ENCODE measurements at regions not wholly inside any gene's neighbourhood (a gene's known extent, or its start where the extent isn't known, plus 50 kb on each side); places are given as distances from the start of the nearest gene placed in this dataset.
A peak's percentile ranks its signal among the peaks of the same experiment; 100 is the strongest.

DNA sequence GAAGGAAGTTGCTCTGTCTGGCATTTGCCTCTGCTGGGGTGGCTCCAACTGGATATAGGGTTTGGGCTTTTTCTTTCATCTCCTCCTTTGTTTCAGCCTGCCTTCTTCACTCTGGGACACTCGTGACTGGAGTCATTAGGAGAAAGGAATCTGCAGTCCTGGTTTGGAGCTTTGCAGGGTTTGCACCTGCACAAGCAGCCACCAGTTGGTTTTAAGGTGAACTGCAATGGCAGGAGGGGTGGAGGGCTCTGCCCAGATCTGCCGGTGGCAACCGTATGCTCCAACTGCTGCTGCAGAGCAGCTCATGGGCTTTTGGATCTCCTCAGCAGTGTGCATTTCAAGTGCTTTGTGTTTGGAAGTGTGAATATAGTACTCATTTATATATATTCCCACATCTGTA, 131.3 kb upstream of the MGAT5 start:
- DNase-seq (ENCODE audit: low spot score): no peak

DNA sequence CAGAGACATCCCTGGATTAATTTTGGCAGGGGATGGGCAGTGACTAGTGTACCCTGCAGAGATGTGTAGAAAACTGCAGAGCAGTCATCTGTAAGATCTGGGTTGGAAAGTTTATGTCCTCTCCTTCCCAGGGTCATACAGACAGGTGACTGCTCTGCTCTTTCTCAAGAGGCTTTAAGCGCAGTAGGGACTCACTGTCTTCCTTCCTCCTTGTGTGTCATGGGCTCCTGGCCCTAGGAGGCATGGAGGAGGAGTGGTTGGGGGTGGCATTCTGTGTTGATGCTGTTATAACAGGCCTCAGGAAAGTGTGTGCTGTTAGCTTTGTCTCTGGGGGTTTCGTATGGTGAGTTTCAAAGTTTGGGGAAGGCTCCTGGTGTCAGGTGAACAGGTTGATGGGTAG, 130.5 kb upstream of the MGAT5 start:
- DNase-seq (ENCODE audit: low spot score): no peak

DNA sequence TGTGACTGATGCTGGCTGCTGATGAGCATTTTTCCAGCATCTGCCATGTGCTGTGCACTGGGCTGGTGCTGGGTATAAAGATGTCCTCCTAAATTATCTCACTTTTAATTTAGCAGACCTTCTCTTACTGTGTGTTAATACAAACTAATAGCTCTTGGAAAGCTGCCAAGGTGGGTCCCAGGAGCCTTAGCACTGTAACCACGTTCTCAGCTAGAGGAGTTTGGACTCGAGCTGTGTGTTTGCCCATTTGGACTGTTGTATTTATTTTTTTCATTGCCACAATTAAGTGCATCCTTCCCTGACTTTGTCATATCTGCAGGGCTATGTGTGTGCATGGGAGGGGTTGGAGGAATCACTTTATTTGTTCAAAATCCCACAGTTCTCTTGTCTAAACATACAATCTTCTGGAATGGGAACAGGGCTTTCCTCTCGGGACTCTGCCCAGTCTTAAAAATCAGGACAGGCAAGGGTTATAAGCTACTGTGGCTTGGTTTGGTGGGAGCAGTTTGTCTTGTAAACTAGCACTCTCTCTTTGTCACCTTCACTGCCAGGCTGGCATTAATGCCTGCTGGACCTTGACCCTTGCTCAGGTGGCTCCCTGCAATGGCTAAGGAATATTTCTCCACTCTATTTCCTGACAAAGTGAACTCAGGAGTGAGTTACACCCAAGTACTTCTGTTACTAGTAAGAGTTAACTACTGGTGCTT, 129.7 kb upstream of the MGAT5 start:
- DNase-seq (ENCODE audit: low spot score): no peak

DNA sequence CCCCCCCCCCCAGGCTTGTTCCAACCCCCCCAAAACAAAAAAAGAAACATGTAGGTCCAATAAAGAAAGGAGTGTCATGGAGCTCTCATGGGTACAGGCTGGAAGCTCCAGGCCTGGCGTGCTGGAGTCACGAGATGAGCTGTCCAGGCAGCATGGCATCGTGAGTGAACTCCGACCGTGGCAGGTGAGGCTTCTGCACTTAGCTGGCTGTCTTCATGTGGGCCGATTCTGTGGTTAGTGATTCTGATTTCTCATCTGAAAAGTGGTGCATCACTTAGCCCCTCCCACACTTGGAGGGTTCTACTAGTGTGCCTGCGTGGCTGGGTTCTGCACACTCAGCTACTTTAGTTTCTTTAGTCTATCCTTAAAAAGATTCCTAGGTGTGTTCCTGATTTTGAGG, 126.4 kb upstream of the MGAT5 start:
- DNase-seq (ENCODE audit: low spot score): no peak

DNA sequence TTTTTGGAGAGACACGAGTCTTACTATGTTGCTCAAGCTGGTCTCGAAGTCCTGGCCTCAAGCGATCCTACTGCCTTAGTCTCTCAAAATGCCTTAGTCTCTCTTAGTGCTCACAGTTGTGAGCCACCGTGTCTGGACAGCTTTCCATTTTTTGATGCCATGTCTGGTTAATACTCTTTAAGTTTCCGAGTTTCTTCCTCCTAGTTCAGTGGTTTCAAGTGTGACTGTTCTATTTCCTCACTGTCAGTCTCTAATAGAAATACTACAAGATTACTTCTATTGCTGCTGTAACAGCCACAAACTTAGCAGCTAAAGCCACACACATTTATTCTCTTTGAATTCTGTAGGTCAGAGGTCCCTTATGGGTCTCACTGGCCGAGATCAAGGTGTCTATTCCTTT, 125.1 kb upstream of the MGAT5 start:
- DNase-seq (ENCODE audit: low spot score): no peak

DNA sequence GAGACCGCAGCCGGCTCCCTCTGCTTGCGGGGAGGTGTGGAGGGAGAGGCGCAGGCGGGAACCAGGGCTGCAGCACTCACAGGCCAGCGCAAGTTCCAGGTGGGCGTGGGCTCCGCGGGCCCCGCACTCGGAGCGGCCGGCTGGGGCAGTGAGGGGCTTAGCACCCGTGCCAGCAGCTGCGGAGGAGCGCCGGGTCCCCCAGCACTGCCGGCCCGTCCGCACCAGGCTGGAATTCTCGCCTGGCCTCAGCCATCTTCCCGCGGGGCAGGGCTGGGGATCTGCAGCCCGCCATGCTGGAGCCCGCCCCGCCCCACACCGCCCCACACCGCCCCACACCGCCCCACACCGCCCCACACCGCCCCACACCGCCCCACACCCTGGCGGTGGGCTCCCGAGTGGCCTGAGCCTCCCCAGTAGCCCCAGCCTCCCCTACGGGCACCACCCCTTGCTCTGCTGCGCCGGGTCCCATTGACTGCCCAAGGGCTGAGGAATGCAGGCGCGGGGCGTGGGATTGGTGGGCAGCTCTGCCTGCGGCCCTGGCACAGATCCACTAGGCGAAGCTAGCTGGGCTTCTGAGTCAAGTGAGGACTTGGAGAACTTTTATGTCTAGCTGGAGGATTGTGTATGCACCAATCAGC, 123.9 kb upstream of the MGAT5 start:
- DNase-seq (ENCODE audit: low spot score): no peak

DNA sequence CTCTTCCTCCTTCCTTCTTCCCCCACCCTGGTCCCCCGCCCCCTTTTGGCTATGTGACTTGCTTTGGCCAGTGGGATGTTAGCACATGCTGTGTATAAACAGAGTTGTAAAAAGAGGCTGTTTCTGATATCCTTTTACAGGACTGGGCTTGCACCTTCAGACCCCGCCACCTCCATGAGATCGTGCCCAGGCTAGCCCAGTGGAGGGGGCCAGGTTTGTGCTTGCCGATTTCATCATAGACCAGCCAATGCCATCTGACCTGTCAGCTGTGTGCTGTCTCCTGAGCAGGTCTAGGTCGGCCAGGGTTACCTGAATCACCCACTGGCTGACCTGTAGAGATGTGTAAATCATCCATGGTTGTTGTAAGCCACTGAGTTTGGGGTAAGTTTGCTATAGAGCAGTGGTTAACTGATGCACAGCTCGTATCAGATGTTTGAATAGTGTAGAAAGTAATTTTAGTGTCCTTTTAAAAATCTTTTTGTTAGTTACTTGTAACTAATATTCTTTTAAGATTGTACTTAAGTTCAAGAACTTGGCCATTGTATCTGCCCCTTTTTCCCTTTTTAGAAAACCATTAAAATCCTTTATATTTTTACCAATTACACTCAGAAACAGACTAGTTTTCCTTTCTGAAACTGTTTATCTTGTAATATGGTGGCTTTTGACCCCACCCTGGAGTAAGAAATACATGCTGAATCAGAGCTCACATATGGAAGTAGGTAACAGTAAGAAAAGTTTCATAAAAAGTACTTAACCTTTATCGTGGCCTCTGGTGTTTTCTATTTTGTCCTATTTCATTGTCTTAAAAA, 122.0 kb upstream of the MGAT5 start:
- no peak for DNase-seq (ENCODE audit: low spot score)

DNA sequence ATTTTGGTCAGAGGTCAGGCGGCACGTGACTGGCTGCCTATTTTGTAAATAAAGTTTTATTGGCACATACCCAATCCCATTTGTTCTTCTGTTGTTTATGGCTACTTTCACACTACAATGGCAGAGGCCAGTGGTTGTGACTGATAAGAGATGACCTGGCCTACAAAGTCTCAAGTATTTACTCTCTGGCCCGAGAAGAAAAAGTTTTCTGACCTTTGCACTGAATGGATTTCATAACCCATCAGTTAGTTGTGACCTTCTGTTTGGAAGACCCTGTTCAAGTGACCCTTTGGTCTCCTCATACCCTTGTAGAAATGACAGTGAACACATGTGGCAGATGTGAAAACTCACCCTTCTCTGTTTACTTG, 121.4 kb upstream of the MGAT5 start:
- no peak for DNase-seq (ENCODE audit: low spot score)

DNA sequence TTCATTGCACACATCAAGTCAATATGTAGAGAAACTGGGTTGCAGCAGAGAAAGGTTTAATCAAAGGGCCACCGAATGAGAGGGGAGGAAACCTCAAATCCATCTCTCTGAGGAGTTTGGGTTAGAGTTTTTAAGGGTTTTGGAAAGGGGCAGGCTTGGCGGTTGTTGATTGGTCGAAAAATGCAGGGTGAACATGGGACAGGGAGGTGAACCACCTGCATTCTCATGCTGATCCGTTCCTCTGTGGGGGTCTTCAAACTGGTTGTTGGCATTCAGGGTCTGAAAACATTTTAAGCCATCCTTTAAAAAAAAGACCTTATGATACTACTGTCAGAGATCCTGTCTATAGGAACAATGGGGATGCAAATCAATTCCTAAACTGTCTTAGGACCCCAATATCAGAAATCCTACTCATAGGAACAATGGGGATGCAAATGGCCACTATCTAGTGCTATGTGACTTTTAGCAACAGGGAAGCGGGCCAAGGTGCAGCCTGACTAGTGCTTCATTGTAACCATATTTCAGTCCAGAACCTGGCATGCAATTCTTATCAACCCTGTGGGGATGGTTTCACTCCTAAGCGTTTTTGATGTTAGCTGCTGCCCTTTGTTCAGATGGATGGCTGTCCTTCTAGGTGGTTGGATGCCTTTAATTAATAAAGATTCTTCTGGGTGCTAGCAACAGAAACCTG, 120.1 kb upstream of the MGAT5 start:
- DNase-seq (ENCODE audit: low spot score): no peak

DNA sequence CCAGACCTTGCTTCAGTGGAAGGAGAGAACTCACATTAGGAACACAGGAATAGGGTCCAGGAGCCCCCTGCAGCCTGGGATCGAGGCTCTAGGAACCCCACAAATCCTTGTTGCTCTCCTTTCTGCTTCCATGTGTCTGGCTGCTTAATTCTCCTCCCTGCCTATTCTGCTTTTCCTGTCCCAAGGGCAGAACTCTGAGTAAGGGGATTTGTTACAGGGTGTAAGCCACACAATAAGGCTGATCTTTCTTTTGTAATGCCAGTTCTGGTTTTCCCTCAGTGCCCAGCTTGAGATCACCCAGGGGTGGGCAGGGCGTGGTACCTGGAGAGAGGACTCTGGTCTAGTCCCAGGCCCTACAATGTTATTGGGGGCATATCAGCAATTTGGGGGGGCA, 119.6 kb upstream of the MGAT5 start:
- DNase-seq (ENCODE audit: low spot score): no peak

DNA sequence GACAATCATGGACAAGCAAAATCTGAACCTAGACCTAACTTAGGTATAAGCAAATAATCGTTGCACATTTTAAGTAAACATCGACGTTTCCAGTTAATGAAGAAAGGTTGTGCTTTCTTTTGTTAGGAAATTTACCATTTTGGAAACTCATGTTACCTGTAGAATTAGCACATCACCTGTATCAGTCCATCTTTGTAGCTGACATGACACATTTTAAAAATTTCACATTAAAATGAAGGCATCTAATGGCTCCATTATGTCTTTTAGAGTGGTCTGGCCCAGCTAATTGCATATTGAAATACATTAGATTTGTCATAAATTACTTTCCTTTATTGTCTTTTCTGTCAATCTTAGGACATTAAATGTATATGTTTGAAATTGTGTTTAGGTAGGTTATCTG, 119.0 kb upstream of the MGAT5 start:
- DNase-seq (ENCODE audit: low spot score): no peak

DNA sequence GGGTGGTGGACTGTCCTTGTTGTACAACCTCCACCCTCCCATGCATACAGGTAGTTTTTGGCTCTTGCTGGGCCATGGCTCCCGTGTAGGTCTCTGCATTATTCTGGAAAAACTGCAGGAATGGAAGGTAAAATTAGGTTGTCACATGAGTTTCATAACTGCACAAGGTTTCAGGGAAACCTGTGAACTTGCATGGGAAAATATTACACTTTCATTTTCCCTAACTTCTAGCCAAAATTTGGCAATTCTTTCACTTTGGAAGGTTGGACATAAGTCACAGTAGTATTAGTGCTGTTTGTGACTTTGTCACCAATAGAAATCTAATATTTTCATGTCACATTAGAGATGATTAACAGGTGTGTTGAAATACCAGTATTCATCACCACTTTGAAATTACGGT, 118.1 kb upstream of the MGAT5 start:
- DNase-seq (ENCODE audit: low spot score): no peak

DNA sequence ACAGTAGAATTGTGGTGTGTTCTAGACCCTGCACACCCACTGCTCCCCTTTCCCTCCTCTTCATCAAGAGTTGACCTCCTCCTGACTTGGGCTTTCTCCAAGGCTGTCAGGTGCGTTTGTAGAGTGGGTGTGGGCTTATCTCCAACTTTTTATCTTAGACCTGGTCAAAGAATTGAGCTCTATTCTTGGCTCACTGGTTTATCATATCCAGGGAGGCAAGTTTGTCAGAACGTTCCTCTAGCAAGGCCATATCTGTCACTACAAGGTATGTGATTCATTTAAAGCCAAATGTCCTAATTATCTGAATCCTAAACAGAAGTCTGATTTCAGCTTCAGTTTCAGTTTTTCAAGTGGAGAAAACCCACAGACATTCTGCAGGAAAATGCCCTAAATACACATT, 117.1 kb upstream of the MGAT5 start:
- no peak for DNase-seq (ENCODE audit: low spot score)

DNA sequence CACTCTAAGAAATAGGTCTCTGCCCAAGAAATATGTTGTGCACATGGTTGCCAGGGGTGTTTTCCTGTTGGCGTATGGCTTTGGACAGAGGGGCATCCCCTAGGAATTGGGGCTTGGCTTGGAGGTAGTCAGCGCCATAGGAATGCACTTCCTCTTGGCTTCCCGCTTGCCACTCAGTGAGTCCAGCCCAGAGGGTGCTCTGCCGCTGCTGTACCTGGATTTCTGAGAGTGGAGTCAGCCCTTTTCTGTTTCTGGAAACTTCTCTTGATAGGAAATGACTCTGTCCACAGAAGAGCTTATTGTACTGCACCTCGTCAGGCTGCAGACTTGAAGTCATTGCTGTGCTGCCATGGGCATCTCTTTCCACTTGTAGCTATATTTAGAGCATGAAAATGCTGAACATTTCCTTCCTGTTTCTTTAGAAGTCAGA, 116.7 kb upstream of the MGAT5 start:
- peak; percentile 82 for DNase-seq (ENCODE audit: low spot score)

DNA sequence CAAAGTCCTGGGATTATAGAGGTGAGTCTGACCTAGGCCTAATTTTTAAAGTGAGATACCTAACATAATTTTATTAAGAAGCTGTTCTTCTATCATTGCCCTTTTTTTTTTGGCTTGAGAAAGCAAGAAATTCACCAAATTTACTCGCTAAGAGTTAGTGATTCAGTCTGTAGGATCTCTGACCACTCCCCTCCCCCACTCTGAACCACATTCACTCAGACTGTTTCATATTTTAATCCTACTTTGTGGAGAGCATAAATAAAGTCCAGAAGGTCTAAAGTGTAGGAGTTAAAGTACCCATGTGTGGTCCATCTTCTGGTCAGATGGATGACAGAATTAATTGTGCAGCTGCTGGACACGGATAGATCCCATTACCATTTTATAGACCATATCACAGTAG, 115.8 kb upstream of the MGAT5 start:
- peak; percentile 25 for DNase-seq (ENCODE audit: low spot score)

DNA sequence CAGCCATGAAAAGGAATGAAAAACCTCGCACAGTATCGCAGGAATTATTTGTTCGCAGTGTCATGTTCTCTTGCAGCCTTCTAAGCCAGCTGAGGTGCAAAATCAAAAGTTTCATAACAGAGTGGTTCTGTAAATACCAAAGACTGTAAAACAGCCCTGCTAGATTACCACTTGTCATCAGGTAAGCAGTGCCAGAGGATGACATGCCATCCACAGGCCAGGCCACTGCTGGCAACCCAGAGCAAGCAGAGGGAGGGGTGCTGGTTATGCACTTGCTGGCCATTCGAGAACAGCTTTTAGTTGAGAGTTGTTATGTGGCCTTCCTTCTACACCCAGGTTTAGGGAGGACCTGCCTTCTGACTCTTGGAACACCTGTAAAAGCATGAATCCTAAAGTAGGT, 114.3 kb upstream of the MGAT5 start:
- DNase-seq (ENCODE audit: low spot score): no peak

DNA sequence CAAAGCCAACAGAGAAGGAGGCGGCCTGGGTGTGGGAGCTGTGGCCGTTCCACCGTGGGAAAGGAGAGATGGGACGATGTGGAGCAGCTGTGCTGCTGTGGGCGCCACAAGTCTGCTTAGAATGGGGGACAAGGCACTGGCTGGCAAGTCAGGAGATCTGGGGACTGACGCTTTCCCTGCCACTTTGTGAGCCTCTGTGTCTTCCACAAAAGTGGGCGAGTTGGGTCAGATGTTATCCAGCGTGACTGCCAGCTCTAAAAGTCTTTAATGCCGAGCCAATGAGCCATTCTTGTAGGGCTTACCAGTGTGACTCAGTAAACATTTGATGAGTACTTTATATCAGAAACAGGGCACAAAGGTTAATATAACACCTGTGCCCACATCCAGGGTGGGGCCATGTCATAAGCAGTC, 113.6 kb upstream of the MGAT5 start:
- no peak for DNase-seq (ENCODE audit: low spot score)

DNA sequence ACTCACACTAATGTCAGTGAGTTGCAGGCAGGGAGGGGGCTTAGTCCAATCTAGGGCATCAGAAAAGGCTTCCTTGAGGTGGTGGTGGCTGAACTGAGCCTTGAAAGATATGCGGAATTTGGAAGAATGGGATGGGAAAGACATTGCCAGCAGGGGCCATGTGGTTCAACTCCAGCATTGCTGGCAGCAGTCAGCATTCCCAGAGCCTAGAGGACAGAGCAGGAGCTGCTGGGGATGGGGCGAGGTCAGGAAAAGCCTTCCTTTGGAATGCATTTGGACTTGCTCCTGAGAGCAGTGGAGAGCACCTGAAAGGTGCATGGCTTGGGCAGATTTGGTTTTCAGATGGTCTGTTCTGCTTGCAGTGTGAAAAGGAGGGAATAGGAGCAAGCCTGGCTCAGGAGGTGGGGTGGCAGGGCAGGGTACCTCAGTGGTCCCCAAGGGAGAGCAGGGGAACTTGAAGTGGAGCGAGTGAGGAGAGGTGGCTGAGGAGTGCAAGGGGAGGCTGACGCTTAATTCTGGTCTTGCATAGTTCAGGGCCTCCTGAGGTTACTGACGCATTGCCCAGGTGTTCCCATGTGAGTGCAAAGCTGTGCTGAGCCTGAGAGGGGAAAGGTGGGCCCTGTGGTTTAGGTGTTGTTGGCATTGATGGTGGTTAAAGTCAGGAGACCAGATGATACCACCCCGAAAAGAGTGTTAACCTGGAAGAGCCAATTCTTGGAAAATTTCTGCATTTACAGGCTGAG, 112.1 kb upstream of the MGAT5 start:
- no peak for DNase-seq (ENCODE audit: low spot score)

DNA sequence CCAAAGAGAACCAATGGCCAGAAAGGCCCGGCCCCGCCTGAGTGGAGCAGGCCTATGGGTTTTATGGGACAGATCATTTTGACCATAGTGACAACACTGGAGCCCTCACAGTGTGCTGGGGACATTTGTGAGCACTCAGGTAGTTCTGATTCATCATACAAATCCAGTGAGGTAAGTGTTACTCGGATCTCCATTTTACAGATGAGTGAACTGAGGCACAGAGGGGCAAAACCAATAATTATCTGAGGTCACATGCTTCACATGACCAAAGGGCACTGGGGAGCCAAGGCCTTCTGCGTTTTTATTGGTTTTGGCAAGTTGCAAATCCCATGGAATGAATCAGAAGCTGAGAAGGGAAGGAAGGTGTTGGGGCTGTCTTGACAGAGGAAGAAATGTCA, 111.5 kb upstream of the MGAT5 start:
- DNase-seq (ENCODE audit: low spot score): no peak

DNA sequence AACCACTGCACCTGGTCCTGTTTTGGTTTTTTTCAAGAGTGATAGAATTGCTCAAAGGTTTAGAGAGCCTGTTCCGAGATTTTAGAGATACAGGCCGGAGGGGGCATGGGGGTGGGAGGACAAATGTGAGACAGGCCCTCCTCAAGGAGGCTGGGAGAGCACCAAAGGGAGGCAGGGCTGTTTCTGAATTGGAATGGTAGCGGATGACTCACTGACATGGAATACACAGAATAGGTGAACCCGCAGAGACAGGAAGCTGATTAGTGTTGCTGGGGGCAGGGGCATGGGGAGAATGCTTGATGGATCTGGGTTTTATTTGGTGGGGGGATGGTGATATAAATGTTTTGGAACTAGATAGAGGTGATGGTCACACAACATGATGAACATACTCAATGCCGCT, 111.0 kb upstream of the MGAT5 start:
- DNase-seq (ENCODE audit: low spot score): no peak

DNA sequence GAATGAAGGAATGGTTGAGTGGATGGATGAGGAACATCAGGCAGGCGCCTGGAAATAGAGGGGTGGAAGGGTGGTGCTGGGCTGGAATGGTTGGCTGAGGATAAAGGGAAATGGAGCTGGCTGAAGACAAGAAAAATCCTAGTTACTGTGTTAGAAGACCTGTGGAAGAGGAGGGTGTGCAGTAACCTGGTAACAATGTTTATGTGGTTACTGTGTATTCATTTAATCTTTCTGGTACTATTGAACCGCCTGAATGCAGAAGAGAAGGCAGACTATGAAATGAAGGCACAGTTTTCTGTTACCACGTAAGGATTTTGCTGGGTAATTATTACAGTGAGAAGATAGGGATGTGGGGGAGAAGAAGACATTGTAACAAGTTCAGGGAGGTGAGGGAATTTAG, 110.3 kb upstream of the MGAT5 start:
- DNase-seq (ENCODE audit: low spot score): no peak

DNA sequence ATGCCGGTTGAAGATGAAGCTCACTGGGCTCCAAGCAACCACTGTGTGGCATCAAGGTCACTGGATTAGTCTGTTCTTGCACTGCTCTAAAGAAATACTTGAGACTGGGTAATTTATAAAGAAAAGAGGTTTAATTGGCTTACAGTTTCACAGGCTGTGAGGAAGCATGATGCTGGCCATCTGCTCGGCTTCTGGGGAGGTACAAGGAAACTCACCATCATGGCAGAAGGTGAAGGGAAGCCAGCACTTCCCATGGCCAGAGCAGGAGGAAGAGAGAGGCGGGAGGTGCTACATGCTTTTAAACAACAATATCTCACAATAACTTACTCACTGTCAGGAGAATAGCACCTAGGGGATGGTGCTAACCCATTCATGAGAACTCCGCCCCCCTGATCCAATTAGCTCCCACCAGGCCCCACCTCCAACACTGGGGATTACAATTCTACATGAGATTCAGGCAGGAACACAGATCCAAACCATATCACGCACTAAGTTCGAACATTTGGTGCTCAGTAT, 109.7 kb upstream of the MGAT5 start:
- no peak for DNase-seq (ENCODE audit: low spot score)

Measured in AG20443 (cell line).